EL (cell line): ENCODE measurements at regions not wholly inside any gene's neighbourhood (a gene's known extent, or its start where the extent isn't known, plus 50 kb on each side); places are given as distances from the start of the nearest gene placed in this dataset.
"Not testable (repeated sequence)": the region's sequence is repeated elsewhere in the genome, so short reads cannot be mapped to it uniquely, and the experiment has no call there.

Experiments used
- DNase-seq: peaks from one replicate; pipeline ENCODE4 v3.0.0-alpha.2; 2016

GRCh38 chr19:31448221-31448657 is 99.0 kb upstream of the TSHZ3 start:
- peak; percentile 86 for DNase-seq

GRCh38 chr19:31449379-31449778 is 100.1 kb upstream of the TSHZ3 start:
- no peak for DNase-seq

- DNase-seq: no peak
Observed at GRCh38 chr19:31450696-31451095, 101.5 kb upstream of the TSHZ3 start.

GRCh38 chr19:31451686-31452330 is 102.6 kb upstream of the TSHZ3 start:
- peak; percentile 33 for DNase-seq

GRCh38 chr19:31459430-31459829 is 110.2 kb upstream of the TSHZ3 start:
- DNase-seq: no peak

GRCh38 chr19:31461814-31462539 is 112.7 kb upstream of the TSHZ3 start:
- no peak for DNase-seq

- no peak for DNase-seq
Observed at GRCh38 chr19:31470229-31470939, 121.1 kb upstream of the TSHZ3 start.

- DNase-seq: no peak
Observed at GRCh38 chr19:31470952-31471351, 121.7 kb upstream of the TSHZ3 start.

- DNase-seq: no peak
Observed at GRCh38 chr19:31478241-31478640, 129.0 kb upstream of the TSHZ3 start.

GRCh38 chr19:31483226-31483857 is 134.1 kb upstream of the TSHZ3 start:
- no peak for DNase-seq

- not testable (repeated sequence) for DNase-seq
Observed at GRCh38 chr19:31484858-31485410, 135.7 kb upstream of the TSHZ3 start.

GRCh38 chr19:31485472-31485871 is 136.2 kb upstream of the TSHZ3 start:
- DNase-seq: no peak

GRCh38 chr19:31491242-31491641 is 142.0 kb upstream of the TSHZ3 start:
- no peak for DNase-seq

- DNase-seq: no peak
Observed at GRCh38 chr19:31492050-31492449, 142.8 kb upstream of the TSHZ3 start.

GRCh38 chr19:31496076-31496475 is 146.8 kb upstream of the TSHZ3 start:
- DNase-seq: no peak

- DNase-seq: no peak
Observed at GRCh38 chr19:31497709-31498108, 148.5 kb upstream of the TSHZ3 start.

GRCh38 chr19:31498781-31499180 is 149.5 kb upstream of the TSHZ3 start:
- DNase-seq: no peak

- DNase-seq: no peak
Observed at GRCh38 chr19:31499281-31500196, 150.3 kb upstream of the TSHZ3 start.

GRCh38 chr19:31500197-31500830 is 151.1 kb upstream of the TSHZ3 start:
- DNase-seq: no peak

- no peak for DNase-seq
Observed at GRCh38 chr19:31500946-31501345, 151.7 kb upstream of the TSHZ3 start.

- no peak for DNase-seq
Observed at GRCh38 chr19:31501427-31502195, 152.4 kb upstream of the TSHZ3 start.
